OCI-M1 (cell line): ENCODE measurements at regions not wholly inside any gene's neighbourhood (a gene's known extent, or its start where the extent isn't known, plus 50 kb on each side); places are given as distances from the start of the nearest gene placed in this dataset.
"Not testable (repeated sequence)": the region's sequence is repeated elsewhere in the genome, so short reads cannot be mapped to it uniquely, and the experiment has no call there.

Experiments used
- DNase-seq: peaks from one replicate; lab custom pipeline; 2025; lab: John Stamatoyannopoulos, UW

- DNase-seq = no peak
These were observed 121.3 kb upstream of the SALL4 start for GRCh38 chr20:51923633-51924032.

- DNase-seq = not testable (repeated sequence)
These were observed 120.5 kb upstream of the SALL4 start for GRCh38 chr20:51922812-51923211.

- DNase-seq = no peak
These were observed 116.2 kb upstream of the SALL4 start for GRCh38 chr20:51918561-51918960.

- DNase-seq = no peak
These were observed 115.7 kb upstream of the SALL4 start for GRCh38 chr20:51917886-51918535.

- no peak for DNase-seq
These were observed 113.9 kb upstream of the SALL4 start for GRCh38 chr20:51916244-51916643.

GRCh38 chr20:51914758-51915157 is 112.4 kb upstream of the SALL4 start:
- no peak for DNase-seq

GRCh38 chr20:51910321-51911050 is 108.2 kb upstream of the SALL4 start:
- DNase-seq = no peak

- no peak for DNase-seq
These were observed 104.4 kb upstream of the SALL4 start for GRCh38 chr20:51906679-51907078.

- no peak for DNase-seq
These were observed 103.7 kb upstream of the SALL4 start for GRCh38 chr20:51906049-51906448.

GRCh38 chr20:51902933-51903332 is 100.6 kb upstream of the SALL4 start:
- DNase-seq = no peak

GRCh38 chr20:51900443-51900842 is 98.1 kb upstream of the SALL4 start:
- DNase-seq = no peak

GRCh38 chr20:51899674-51900073 is 97.4 kb upstream of the SALL4 start:
- DNase-seq = no peak

GRCh38 chr20:51898788-51899187 is 96.5 kb upstream of the SALL4 start:
- DNase-seq = no peak

- no peak for DNase-seq
These were observed 92.3 kb upstream of the SALL4 start for GRCh38 chr20:51894619-51895018.

- DNase-seq = no peak
These were observed 91.9 kb upstream of the SALL4 start for GRCh38 chr20:51894201-51894600.

- no peak for DNase-seq
These were observed 91.4 kb upstream of the SALL4 start for GRCh38 chr20:51893723-51894122.

- DNase-seq = no peak
These were observed 87.7 kb upstream of the SALL4 start for GRCh38 chr20:51890003-51890402.

GRCh38 chr20:51889466-51889865 is 87.1 kb upstream of the SALL4 start:
- no peak for DNase-seq

GRCh38 chr20:51888291-51888690 is 86.0 kb upstream of the SALL4 start:
- DNase-seq = no peak

- no peak for DNase-seq
These were observed 84.7 kb upstream of the SALL4 start for GRCh38 chr20:51886891-51887608.

- no peak for DNase-seq
These were observed 84.0 kb upstream of the SALL4 start for GRCh38 chr20:51886341-51886740.

- no peak for DNase-seq
These were observed 82.2 kb upstream of the SALL4 start for GRCh38 chr20:51884561-51884960.

GRCh38 chr20:51880188-51880587 is 77.9 kb upstream of the SALL4 start:
- no peak for DNase-seq
